ENCODE measurements at regions not wholly inside any gene's neighbourhood (a gene's known extent, or its start where the extent isn't known, plus 50 kb on each side); places are given as distances from the start of the nearest gene placed in this dataset.

DNA sequence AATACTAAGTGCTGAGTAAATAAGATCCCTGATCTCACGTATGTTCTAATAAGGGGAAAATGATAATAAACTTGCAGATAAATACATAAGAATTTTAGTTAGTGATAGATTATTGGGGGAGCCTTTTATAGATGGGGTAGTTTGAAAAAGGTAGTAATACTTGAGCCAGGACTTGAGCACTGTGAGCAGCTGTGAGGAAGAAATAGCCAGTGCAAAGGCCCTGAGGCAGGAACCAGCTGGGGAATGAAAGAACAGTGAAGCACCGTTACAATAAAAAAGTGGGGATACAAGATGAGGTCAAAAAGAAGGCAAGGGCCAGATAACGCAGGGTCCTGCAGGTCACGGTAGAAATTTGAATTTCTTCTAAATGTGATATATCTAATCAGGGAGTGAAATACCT, 234.8 kb upstream of the ELL2 start:
- TF ChIP-seq POLR2A (IDR thresholded peaks at IDR 0.05) = no peak
- TF ChIP-seq, protein P1, sequence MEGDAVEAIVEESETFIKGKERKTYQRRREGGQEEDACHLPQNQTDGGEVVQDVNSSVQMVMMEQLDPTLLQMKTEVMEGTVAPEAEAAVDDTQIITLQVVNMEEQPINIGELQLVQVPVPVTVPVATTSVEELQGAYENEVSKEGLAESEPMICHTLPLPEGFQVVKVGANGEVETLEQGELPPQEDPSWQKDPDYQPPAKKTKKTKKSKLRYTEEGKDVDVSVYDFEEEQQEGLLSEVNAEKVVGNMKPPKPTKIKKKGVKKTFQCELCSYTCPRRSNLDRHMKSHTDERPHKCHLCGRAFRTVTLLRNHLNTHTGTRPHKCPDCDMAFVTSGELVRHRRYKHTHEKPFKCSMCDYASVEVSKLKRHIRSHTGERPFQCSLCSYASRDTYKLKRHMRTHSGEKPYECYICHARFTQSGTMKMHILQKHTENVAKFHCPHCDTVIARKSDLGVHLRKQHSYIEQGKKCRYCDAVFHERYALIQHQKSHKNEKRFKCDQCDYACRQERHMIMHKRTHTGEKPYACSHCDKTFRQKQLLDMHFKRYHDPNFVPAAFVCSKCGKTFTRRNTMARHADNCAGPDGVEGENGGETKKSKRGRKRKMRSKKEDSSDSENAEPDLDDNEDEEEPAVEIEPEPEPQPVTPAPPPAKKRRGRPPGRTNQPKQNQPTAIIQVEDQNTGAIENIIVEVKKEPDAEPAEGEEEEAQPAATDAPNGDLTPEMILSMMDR (IDR thresholded peaks at IDR 0.05) = no peak
